ENCODE measurements at regions not wholly inside any gene's neighbourhood (a gene's known extent, or its start where the extent isn't known, plus 50 kb on each side); places are given as distances from the start of the nearest gene placed in this dataset.

DNA sequence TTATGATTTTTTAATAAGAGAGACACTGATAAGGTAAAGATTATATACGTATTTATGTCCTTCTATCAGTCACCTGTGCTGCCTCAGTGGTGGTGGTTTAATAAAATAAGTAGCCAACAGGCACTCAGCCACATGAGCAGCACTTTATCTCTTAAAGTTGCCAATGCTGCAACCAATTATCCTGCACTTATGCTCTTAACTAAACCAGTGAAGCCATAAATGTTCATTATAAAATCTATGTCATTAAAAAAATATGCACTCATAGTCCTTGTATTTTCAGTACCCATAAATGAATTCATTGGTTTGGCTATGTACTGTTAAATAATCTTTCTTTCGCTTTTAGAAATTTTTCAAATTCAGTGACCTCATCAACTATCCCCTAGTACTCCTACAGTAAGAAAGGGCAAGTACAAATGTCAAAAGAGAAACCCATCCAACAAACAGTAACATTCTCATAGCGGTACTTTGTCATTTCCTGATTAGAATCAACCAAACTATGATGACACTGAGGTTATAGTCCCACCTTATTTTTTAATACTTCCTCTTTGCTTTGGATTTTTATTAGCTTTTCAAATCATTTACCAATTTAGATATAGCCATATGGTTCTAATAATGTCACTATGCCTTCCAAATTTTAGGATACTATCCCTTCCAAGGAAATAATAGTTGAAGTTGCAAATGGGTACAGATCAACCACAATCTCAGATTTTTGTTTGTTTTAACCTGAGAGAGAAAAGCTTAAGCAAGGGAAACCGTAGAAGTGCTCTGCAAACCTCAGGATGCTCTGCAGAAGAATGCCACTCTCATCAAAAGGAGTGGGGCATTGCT is 190.9 kb downstream of the KLF12 start:
- CTCF ChIA-PET = no interaction called here
- POLR2A ChIA-PET = no interaction called here
- Mint-ChIP-seq H3K4me1 (peaks cover 31% of the 10 kb centered on the region), H3K27me3 (ENCODE audit: low read depth) (no peaks in the 10 kb centered on the region), H3K27ac (no peak overlapping the region; the same call in 1 of the 2 replicates), H3K36me3 (no peaks in the 10 kb centered on the region), H3K9me3 (no peaks in the 10 kb centered on the region), H3K4me3 (no peak overlapping the region)
- DNase-seq (ENCODE audit: low spot score) (no peak), ATAC-seq (no peak)
- no peak for TF ChIP-seq CBFB (CRISPR knock-in tag; IDR thresholded peaks at IDR 0.05; ENCODE audit: low read depth)
- TF ChIP-seq, protein P1, sequence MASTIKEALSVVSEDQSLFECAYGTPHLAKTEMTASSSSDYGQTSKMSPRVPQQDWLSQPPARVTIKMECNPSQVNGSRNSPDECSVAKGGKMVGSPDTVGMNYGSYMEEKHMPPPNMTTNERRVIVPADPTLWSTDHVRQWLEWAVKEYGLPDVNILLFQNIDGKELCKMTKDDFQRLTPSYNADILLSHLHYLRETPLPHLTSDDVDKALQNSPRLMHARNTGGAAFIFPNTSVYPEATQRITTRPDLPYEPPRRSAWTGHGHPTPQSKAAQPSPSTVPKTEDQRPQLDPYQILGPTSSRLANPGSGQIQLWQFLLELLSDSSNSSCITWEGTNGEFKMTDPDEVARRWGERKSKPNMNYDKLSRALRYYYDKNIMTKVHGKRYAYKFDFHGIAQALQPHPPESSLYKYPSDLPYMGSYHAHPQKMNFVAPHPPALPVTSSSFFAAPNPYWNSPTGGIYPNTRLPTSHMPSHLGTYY (CRISPR knock-in tag; IDR thresholded peaks at IDR 0.05) = no peak
- TF ChIP-seq, protein P2, sequence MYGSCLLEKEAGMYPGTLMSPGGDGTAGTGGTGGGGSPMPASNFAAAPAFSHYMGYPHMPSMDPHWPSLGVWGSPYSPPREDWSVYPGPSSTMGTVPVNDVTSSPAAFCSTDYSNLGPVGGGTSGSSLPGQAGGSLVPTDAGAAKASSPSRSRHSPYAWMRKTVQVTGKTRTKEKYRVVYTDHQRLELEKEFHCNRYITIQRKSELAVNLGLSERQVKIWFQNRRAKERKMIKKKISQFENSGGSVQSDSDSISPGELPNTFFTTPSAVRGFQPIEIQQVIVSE (CRISPR knock-in tag; IDR thresholded peaks at IDR 0.05; ENCODE audit: borderline replicate concordance) = no peak
- TF ChIP-seq NR2C2 (CRISPR knock-in tag; IDR thresholded peaks at IDR 0.05) = no peak
- TF ChIP-seq ETV6 (CRISPR knock-in tag; IDR thresholded peaks at IDR 0.05) = no peak
- TF ChIP-seq ZNF396 (CRISPR knock-in tag; IDR thresholded peaks at IDR 0.05; ENCODE audit: borderline replicate concordance) = no peak
- TF ChIP-seq, protein P3, sequence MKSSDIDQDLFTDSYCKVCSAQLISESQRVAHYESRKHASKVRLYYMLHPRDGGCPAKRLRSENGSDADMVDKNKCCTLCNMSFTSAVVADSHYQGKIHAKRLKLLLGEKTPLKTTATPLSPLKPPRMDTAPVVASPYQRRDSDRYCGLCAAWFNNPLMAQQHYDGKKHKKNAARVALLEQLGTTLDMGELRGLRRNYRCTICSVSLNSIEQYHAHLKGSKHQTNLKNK (CRISPR knock-in tag; IDR thresholded peaks at IDR 0.05) = no peak
- TF ChIP-seq ZNF263 (CRISPR knock-in tag; IDR thresholded peaks at IDR 0.05; ENCODE audit: low read depth) = no peak
- TF ChIP-seq, protein P4, sequence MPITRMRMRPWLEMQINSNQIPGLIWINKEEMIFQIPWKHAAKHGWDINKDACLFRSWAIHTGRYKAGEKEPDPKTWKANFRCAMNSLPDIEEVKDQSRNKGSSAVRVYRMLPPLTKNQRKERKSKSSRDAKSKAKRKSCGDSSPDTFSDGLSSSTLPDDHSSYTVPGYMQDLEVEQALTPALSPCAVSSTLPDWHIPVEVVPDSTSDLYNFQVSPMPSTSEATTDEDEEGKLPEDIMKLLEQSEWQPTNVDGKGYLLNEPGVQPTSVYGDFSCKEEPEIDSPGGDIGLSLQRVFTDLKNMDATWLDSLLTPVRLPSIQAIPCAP (CRISPR knock-in tag; IDR thresholded peaks at IDR 0.05) = no peak
- TF ChIP-seq USF2 (CRISPR knock-in tag; IDR thresholded peaks at IDR 0.05) = no peak
- TF ChIP-seq MAX (CRISPR knock-in tag; IDR thresholded peaks at IDR 0.05) = no peak

- DNase-seq (ENCODE audit: low spot score) = no peak
- Mint-ChIP-seq H3K27ac (no peak overlapping the region), H3K27me3 (ENCODE audit: low read depth) (no peaks in the 10 kb centered on the region), H3K9me3 (no peaks in the 10 kb centered on the region), H3K4me1 (peaks cover 41% of the 10 kb centered on the region), H3K4me3 (no peak overlapping the region), H3K36me3 (no peaks in the 10 kb centered on the region)
- ChIA-PET CTCF (no interaction called here), POLR2A (no interaction called here)
- ATAC-seq = no peak
- no peak for TF ChIP-seq IRF2 (CRISPR knock-in tag; IDR thresholded peaks at IDR 0.05; ENCODE audit: borderline replicate concordance, low read depth)
- TF ChIP-seq, protein P5, sequence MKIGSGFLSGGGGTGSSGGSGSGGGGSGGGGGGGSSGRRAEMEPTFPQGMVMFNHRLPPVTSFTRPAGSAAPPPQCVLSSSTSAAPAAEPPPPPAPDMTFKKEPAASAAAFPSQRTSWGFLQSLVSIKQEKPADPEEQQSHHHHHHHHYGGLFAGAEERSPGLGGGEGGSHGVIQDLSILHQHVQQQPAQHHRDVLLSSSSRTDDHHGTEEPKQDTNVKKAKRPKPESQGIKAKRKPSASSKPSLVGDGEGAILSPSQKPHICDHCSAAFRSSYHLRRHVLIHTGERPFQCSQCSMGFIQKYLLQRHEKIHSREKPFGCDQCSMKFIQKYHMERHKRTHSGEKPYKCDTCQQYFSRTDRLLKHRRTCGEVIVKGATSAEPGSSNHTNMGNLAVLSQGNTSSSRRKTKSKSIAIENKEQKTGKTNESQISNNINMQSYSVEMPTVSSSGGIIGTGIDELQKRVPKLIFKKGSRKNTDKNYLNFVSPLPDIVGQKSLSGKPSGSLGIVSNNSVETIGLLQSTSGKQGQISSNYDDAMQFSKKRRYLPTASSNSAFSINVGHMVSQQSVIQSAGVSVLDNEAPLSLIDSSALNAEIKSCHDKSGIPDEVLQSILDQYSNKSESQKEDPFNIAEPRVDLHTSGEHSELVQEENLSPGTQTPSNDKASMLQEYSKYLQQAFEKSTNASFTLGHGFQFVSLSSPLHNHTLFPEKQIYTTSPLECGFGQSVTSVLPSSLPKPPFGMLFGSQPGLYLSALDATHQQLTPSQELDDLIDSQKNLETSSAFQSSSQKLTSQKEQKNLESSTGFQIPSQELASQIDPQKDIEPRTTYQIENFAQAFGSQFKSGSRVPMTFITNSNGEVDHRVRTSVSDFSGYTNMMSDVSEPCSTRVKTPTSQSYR (CRISPR knock-in tag; IDR thresholded peaks at IDR 0.05) = no peak
- no peak for TF ChIP-seq SP1 (CRISPR knock-in tag; conservative IDR thresholded peaks at IDR 0.05)
- TF ChIP-seq, protein P6, sequence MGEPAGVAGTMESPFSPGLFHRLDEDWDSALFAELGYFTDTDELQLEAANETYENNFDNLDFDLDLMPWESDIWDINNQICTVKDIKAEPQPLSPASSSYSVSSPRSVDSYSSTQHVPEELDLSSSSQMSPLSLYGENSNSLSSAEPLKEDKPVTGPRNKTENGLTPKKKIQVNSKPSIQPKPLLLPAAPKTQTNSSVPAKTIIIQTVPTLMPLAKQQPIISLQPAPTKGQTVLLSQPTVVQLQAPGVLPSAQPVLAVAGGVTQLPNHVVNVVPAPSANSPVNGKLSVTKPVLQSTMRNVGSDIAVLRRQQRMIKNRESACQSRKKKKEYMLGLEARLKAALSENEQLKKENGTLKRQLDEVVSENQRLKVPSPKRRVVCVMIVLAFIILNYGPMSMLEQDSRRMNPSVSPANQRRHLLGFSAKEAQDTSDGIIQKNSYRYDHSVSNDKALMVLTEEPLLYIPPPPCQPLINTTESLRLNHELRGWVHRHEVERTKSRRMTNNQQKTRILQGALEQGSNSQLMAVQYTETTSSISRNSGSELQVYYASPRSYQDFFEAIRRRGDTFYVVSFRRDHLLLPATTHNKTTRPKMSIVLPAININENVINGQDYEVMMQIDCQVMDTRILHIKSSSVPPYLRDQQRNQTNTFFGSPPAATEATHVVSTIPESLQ (CRISPR knock-in tag; IDR thresholded peaks at IDR 0.05) = no peak
- TF ChIP-seq, protein P1 (CRISPR knock-in tag; IDR thresholded peaks at IDR 0.05) = no peak
- no peak for TF ChIP-seq ZNF219 (CRISPR knock-in tag; IDR thresholded peaks at IDR 0.05; ENCODE audit: borderline replicate concordance)
- no peak for TF ChIP-seq ZNF416 (CRISPR knock-in tag; IDR thresholded peaks at IDR 0.05)
- TF ChIP-seq TP53 (CRISPR knock-in tag; IDR thresholded peaks at IDR 0.05) = no peak
- TF ChIP-seq MXD4 (CRISPR knock-in tag; IDR thresholded peaks at IDR 0.05; ENCODE audit: borderline replicate concordance) = no peak
- TF ChIP-seq NFYB (CRISPR knock-in tag; conservative IDR thresholded peaks at IDR 0.05; ENCODE audit: low read depth) = no peak
- no peak for TF ChIP-seq CBFB (CRISPR knock-in tag; IDR thresholded peaks at IDR 0.05; ENCODE audit: low read depth)
- TF ChIP-seq CREM (CRISPR knock-in tag; IDR thresholded peaks at IDR 0.05) = no peak
- no peak for TF ChIP-seq ZBTB21 (CRISPR knock-in tag; IDR thresholded peaks at IDR 0.05; ENCODE audit: borderline replicate concordance)
- no peak for TF ChIP-seq TCF7 (CRISPR knock-in tag; IDR thresholded peaks at IDR 0.05; ENCODE audit: low read depth)
Measured at GRCh38 chr13:73941752-73942151, 192.5 kb downstream of the KLF12 start.

All from WTC11 (cell line).